ENCODE measurements at regions not wholly inside any gene's neighbourhood (a gene's known extent, or its start where the extent isn't known, plus 50 kb on each side); places are given as distances from the start of the nearest gene placed in this dataset.

- TF ChIP-seq POLR2A (IDR thresholded peaks at IDR 0.05; ENCODE audit: control extremely low read depth in 1 of 2, low read depth in 2 of 2, low read length in 2 of 2) (no peak), SP1 (IDR thresholded peaks at IDR 0.05; ENCODE audit: low read depth, low read length) (no peak), ATF3 (IDR thresholded peaks at IDR 0.05; ENCODE audit: insufficient read depth, low read depth, low read length) (no peak), GABPA (IDR thresholded peaks at IDR 0.05; ENCODE audit: borderline replicate concordance, insufficient read depth, low read length) (no peak), RFX5 (IDR thresholded peaks at IDR 0.05; ENCODE audit: borderline replicate concordance, low read depth, low read length) (no peak), CEBPB (IDR thresholded peaks at IDR 0.05; ENCODE audit: low read depth, low read length) (no peak), EZH2 (IDR thresholded peaks at IDR 0.05; ENCODE audit: low read depth, low read length, severe bottlenecking) (no peak), JUN (IDR thresholded peaks at IDR 0.05; ENCODE audit: low read depth, low read length) (no peak)
- TF ChIP-seq, protein P1, sequence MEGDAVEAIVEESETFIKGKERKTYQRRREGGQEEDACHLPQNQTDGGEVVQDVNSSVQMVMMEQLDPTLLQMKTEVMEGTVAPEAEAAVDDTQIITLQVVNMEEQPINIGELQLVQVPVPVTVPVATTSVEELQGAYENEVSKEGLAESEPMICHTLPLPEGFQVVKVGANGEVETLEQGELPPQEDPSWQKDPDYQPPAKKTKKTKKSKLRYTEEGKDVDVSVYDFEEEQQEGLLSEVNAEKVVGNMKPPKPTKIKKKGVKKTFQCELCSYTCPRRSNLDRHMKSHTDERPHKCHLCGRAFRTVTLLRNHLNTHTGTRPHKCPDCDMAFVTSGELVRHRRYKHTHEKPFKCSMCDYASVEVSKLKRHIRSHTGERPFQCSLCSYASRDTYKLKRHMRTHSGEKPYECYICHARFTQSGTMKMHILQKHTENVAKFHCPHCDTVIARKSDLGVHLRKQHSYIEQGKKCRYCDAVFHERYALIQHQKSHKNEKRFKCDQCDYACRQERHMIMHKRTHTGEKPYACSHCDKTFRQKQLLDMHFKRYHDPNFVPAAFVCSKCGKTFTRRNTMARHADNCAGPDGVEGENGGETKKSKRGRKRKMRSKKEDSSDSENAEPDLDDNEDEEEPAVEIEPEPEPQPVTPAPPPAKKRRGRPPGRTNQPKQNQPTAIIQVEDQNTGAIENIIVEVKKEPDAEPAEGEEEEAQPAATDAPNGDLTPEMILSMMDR (IDR thresholded peaks at IDR 0.05; ENCODE audit: control extremely low read depth in 1 of 3, insufficient read depth in 1 of 3, low read depth in 1 of 3, low read length in 3 of 3) = no peak
These were observed 128.9 kb downstream of the SIK1 start for GRCh38 chr21:43297989-43298388.

Data from H1 (cell line).